ENCODE measurements at regions not wholly inside any gene's neighbourhood (a gene's known extent, or its start where the extent isn't known, plus 50 kb on each side); places are given as distances from the start of the nearest gene placed in this dataset.

DNA sequence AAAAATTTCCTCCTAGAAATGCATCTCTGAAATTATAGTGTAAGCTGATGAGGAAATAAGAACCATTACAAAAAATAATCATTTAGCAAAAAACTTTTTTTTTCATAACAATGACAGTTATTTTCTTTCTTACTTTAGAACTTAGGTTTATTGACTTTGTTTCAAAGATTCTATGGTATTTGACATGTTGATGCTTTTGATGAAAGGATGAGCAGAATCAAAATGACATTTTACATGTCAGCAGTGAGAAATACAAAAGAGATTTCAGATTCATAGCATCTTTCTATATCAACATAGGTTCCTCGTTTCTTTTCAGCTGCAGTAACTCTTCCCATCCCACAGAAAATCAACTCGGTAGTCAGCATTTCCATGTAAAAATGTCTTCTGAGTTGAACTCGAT lies 1226.6 kb upstream of the C9orf72 start:
- H3K27me3 Mint-ChIP-seq (ENCODE audit: low read depth in 2 of 2): no peaks in the 10 kb centered on the region
- H3K27ac Mint-ChIP-seq: no peak overlapping the region
- no peaks in the 10 kb centered on the region for H3K36me3 Mint-ChIP-seq
- ATAC-seq (no peak), DNase-seq (no peak)
- H3K4me1 Mint-ChIP-seq: no peaks in the 10 kb centered on the region
- H3K9me3 Mint-ChIP-seq: no peaks in the 10 kb centered on the region
- 70% methylated on average over 3 of the region's 3 CpGs for WGBS (ENCODE audit: insufficient coverage)
- TF ChIP-seq, protein P1, sequence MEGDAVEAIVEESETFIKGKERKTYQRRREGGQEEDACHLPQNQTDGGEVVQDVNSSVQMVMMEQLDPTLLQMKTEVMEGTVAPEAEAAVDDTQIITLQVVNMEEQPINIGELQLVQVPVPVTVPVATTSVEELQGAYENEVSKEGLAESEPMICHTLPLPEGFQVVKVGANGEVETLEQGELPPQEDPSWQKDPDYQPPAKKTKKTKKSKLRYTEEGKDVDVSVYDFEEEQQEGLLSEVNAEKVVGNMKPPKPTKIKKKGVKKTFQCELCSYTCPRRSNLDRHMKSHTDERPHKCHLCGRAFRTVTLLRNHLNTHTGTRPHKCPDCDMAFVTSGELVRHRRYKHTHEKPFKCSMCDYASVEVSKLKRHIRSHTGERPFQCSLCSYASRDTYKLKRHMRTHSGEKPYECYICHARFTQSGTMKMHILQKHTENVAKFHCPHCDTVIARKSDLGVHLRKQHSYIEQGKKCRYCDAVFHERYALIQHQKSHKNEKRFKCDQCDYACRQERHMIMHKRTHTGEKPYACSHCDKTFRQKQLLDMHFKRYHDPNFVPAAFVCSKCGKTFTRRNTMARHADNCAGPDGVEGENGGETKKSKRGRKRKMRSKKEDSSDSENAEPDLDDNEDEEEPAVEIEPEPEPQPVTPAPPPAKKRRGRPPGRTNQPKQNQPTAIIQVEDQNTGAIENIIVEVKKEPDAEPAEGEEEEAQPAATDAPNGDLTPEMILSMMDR (IDR thresholded peaks at IDR 0.05): no peak
- intact Hi-C loops (cut with micrococcal nuclease): no loop called here
- H3K27me3 ChIP-seq (ENCODE audit: control insufficient read depth, insufficient read depth, low read length): no peaks in the 10 kb centered on the region
- no peak overlapping the region for H3K27ac ChIP-seq (ENCODE audit: low read length)
- H3K4me1 ChIP-seq (ENCODE audit: control insufficient read depth, insufficient read depth, low read length): no peaks in the 10 kb centered on the region
- H3K9me3 ChIP-seq (ENCODE audit: control insufficient read depth, insufficient read depth, low read length): no peaks in the 10 kb centered on the region
- no peaks in the 10 kb centered on the region for H3K36me3 ChIP-seq (ENCODE audit: control insufficient read depth, insufficient read depth, low read length)
- no peak overlapping the region for H3K4me3 Mint-ChIP-seq
- no peak overlapping the region for H3K4me3 ChIP-seq (ENCODE audit: low read length)

DNA sequence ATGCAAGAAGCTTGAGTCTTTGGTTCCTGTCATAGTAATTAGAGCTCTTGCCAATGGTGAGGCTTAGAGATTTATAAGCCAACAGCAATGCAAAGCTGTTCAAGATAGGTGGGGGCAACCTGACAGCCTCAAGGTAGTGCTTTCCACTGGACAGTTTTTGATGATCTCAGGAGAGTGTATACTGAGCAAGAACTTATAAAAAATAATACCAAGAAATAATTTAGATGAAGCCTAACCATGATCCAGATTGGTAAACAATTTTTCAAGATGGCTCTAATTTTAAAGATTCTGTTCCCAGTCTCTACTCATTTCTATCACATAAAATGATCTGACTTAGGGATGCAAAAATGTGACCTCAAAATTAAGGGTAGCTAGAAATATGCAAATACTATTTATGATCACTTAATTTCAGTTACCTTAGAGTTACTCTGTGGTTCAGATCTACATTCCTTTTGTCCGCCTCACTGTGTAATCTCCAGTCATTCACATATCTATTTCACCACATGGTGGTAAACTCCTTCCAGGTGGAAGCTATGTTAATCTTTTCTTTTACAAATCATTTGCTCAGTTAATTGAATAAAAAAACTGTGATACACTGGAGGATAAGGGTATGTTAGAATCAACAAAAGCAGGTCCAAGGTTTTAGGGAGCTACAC lies 1228.0 kb upstream of the C9orf72 start:
- Mint-ChIP-seq H3K36me3 (no peaks in the 10 kb centered on the region), H3K9me3 (no peaks in the 10 kb centered on the region), H3K4me1 (no peaks in the 10 kb centered on the region), H3K4me3 (no peak overlapping the region), H3K27me3 (ENCODE audit: low read depth in 2 of 2) (no peaks in the 10 kb centered on the region), H3K27ac (no peak overlapping the region)
- ATAC-seq (no peak), DNase-seq (no peak)
- intact Hi-C loops (cut with micrococcal nuclease): no loop called here
- TF ChIP-seq, protein P1 (IDR thresholded peaks at IDR 0.05): no peak
- Histone ChIP-seq H3K27ac (ENCODE audit: low read length) (no peak overlapping the region), H3K4me1 (ENCODE audit: control insufficient read depth, insufficient read depth, low read length) (no peaks in the 10 kb centered on the region), H3K36me3 (ENCODE audit: control insufficient read depth, insufficient read depth, low read length) (no peaks in the 10 kb centered on the region), H3K4me3 (ENCODE audit: low read length) (no peak overlapping the region), H3K9me3 (ENCODE audit: control insufficient read depth, insufficient read depth, low read length) (no peaks in the 10 kb centered on the region), H3K27me3 (ENCODE audit: control insufficient read depth, insufficient read depth, low read length) (no peaks in the 10 kb centered on the region)
- 83% methylated on average over 1 of the region's 1 CpG for WGBS (ENCODE audit: insufficient coverage)

DNA sequence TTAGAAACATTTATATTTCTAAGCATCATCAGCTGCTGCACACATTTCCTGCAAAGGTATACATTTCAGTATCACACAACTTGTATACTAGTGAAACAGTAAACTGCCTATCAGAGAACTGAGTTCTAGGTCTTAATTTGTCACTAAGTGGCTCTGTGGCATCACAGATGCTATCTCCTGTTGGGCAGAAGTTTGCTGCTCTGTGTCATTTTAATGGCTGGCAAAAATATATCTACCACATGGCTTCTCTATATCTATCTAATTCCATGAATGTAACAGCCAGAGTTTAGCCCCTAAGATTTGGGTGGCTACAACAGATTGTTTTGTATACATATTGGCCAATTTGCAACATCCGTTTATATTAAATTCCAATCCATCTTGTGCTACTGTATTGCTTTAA lies 1231.9 kb upstream of the C9orf72 start:
- no peak overlapping the region for H3K4me3 ChIP-seq (ENCODE audit: low read length)
- H3K27me3 ChIP-seq (ENCODE audit: control insufficient read depth, insufficient read depth, low read length): no peaks in the 10 kb centered on the region
- ATAC-seq (no peak), DNase-seq (no peak)
- Mint-ChIP-seq H3K36me3 (no peaks in the 10 kb centered on the region), H3K4me1 (no peaks in the 10 kb centered on the region), H3K4me3 (no peak overlapping the region), H3K9me3 (no peaks in the 10 kb centered on the region), H3K27me3 (ENCODE audit: low read depth in 2 of 2) (no peaks in the 10 kb centered on the region), H3K27ac (no peak overlapping the region)
- intact Hi-C loops (cut with micrococcal nuclease): no loop called here
- no peak overlapping the region for H3K27ac ChIP-seq (ENCODE audit: low read length)
- H3K4me1 ChIP-seq (ENCODE audit: control insufficient read depth, insufficient read depth, low read length): no peaks in the 10 kb centered on the region
- H3K36me3 ChIP-seq (ENCODE audit: control insufficient read depth, insufficient read depth, low read length): no peaks in the 10 kb centered on the region
- TF ChIP-seq, protein P1 (IDR thresholded peaks at IDR 0.05): no peak
- no CpG with 5 or more reads among the region's 1 CpG for WGBS (ENCODE audit: insufficient coverage)
- no peaks in the 10 kb centered on the region for H3K9me3 ChIP-seq (ENCODE audit: control insufficient read depth, insufficient read depth, low read length)

DNA sequence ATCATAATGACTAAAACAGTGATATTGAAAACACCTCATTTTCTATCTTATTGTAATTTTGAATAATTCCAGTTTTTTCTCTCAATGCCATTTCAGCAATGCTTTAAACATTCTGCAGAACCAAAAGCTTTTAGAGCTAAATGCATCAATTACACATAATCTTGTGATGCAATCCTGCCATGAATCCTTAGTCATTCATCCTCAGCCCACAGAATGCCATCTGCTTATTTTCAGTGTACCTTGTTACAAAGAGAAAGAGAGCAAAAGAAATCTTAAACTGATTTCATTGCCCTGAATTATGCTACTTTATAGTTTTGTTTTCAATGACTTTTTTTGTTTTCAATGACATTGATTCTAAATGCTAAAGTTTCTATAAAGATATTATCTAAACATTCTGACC lies 1234.8 kb upstream of the C9orf72 start:
- no peak for ATAC-seq
- Mint-ChIP-seq H3K27ac (no peak overlapping the region), H3K9me3 (peaks cover 4% of the 10 kb centered on the region in 2 donors), H3K27me3 (ENCODE audit: low read depth in 2 of 2) (no peaks in the 10 kb centered on the region), H3K36me3 (no peaks in the 10 kb centered on the region), H3K4me1 (peaks cover 12% of the 10 kb centered on the region in 2 donors), H3K4me3 (no peak overlapping the region)
- H3K4me1 ChIP-seq (ENCODE audit: control insufficient read depth, insufficient read depth, low read length): no peaks in the 10 kb centered on the region
- intact Hi-C loops (cut with micrococcal nuclease): no loop called here
- H3K27ac ChIP-seq (ENCODE audit: low read length): no peak overlapping the region
- no peak for DNase-seq
- H3K27me3 ChIP-seq (ENCODE audit: control insufficient read depth, insufficient read depth, low read length): no peaks in the 10 kb centered on the region
- TF ChIP-seq, protein P1 (IDR thresholded peaks at IDR 0.05): no peak
- H3K9me3 ChIP-seq (ENCODE audit: control insufficient read depth, insufficient read depth, low read length): no peaks in the 10 kb centered on the region
- no peaks in the 10 kb centered on the region for H3K36me3 ChIP-seq (ENCODE audit: control insufficient read depth, insufficient read depth, low read length)
- H3K4me3 ChIP-seq (ENCODE audit: low read length): no peak overlapping the region
